ENCODE measurements at regions not wholly inside any gene's neighbourhood (a gene's known extent, or its start where the extent isn't known, plus 50 kb on each side); places are given as distances from the start of the nearest gene placed in this dataset.

GRCh38 chr4:8796096-8796495 is 75.5 kb downstream of the HMX1 start:
- no peak for DNase-seq

- no peak for DNase-seq
Observed at GRCh38 chr4:8795140-8795539, 76.5 kb downstream of the HMX1 start.

- DNase-seq, result no peak
Observed at GRCh38 chr4:8794491-8794890, 77.1 kb downstream of the HMX1 start.

- no peak for DNase-seq
Observed at GRCh38 chr4:8793571-8794160, 78.0 kb downstream of the HMX1 start.

GRCh38 chr4:8792491-8792890 is 79.1 kb downstream of the HMX1 start:
- DNase-seq, result no peak

GRCh38 chr4:8791609-8792008 is 80.0 kb downstream of the HMX1 start:
- DNase-seq, result no peak

GRCh38 chr4:8790749-8791148 is 80.9 kb downstream of the HMX1 start:
- DNase-seq, result no peak

- no peak for DNase-seq
Observed at GRCh38 chr4:8788174-8788573, 83.5 kb downstream of the HMX1 start.

GRCh38 chr4:8786166-8786565 is 85.5 kb downstream of the HMX1 start:
- DNase-seq, result no peak

GRCh38 chr4:8785656-8786142 is 85.9 kb downstream of the HMX1 start:
- no peak for DNase-seq

- no peak for DNase-seq
Observed at GRCh38 chr4:8783736-8784135, 87.9 kb downstream of the HMX1 start.

GRCh38 chr4:8782135-8782534 is 89.5 kb downstream of the HMX1 start:
- DNase-seq, result no peak

GRCh38 chr4:8781641-8782040 is 90.0 kb downstream of the HMX1 start:
- DNase-seq, result no peak

- DNase-seq, result no peak
Observed at GRCh38 chr4:8780596-8781368, 90.9 kb downstream of the HMX1 start.

- DNase-seq, result no peak
Observed at GRCh38 chr4:8780086-8780485, 91.6 kb downstream of the HMX1 start.

GRCh38 chr4:8779490-8779932 is 92.1 kb downstream of the HMX1 start:
- no peak for DNase-seq

- no peak for DNase-seq
Observed at GRCh38 chr4:8778760-8779159, 92.9 kb downstream of the HMX1 start.

GRCh38 chr4:8778291-8778690 is 93.3 kb downstream of the HMX1 start:
- no peak for DNase-seq

GRCh38 chr4:8777320-8778196 is 94.1 kb downstream of the HMX1 start:
- DNase-seq, result no peak

GRCh38 chr4:8776366-8776765 is 95.3 kb downstream of the HMX1 start:
- no peak for DNase-seq

GRCh38 chr4:8775751-8776355 is 95.8 kb downstream of the HMX1 start:
- DNase-seq, result no peak

- DNase-seq, result no peak
Observed at GRCh38 chr4:8775121-8775520, 96.5 kb downstream of the HMX1 start.

GRCh38 chr4:8774071-8774470 is 97.6 kb downstream of the HMX1 start:
- DNase-seq, result no peak

Measured in fibroblast of skin of back (primary cell).